HG02885 (cell line): ENCODE measurements at regions not wholly inside any gene's neighbourhood (a gene's known extent, or its start where the extent isn't known, plus 50 kb on each side); places are given as distances from the start of the nearest gene placed in this dataset.

Experiments used
- ATAC-seq: cut with Tn5 transposase; IDR thresholded peaks from one replicate; pipeline ENCODE4 v1.9.1; 2021; ENCODE audit warnings: mild to moderate bottlenecking; ENCODE audit not compliant: unreplicated experiment, poor library complexity

- ATAC-seq: no peak
Measured at GRCh38 chr2:173754837-173755236, 210.3 kb downstream of the SP3 start.

- no peak for ATAC-seq
Measured at GRCh38 chr2:173755798-173756197, 209.4 kb downstream of the SP3 start.

GRCh38 chr2:173759959-173760358 lies 205.2 kb downstream of the SP3 start:
- no peak for ATAC-seq

GRCh38 chr2:173760553-173760952 lies 204.6 kb downstream of the SP3 start:
- no peak for ATAC-seq

GRCh38 chr2:173761603-173762119 lies 203.5 kb downstream of the SP3 start:
- no peak for ATAC-seq

GRCh38 chr2:173762221-173762620 lies 203.0 kb downstream of the SP3 start:
- no peak for ATAC-seq

- ATAC-seq: no peak
Measured at GRCh38 chr2:173762864-173763263, 202.3 kb downstream of the SP3 start.

GRCh38 chr2:173763641-173764040 lies 201.5 kb downstream of the SP3 start:
- no peak for ATAC-seq

- ATAC-seq: no peak
Measured at GRCh38 chr2:173764094-173764493, 201.1 kb downstream of the SP3 start.

- ATAC-seq: no peak
Measured at GRCh38 chr2:173766537-173767289, 198.5 kb downstream of the SP3 start.

- ATAC-seq: no peak
Measured at GRCh38 chr2:173770947-173771678, 194.1 kb downstream of the SP3 start.

GRCh38 chr2:173772205-173772604 lies 193.0 kb downstream of the SP3 start:
- ATAC-seq: no peak

- no peak for ATAC-seq
Measured at GRCh38 chr2:173773076-173773475, 192.1 kb downstream of the SP3 start.

GRCh38 chr2:173775440-173775839 lies 189.7 kb downstream of the SP3 start:
- no peak for ATAC-seq

GRCh38 chr2:173782681-173783080 lies 182.5 kb downstream of the SP3 start:
- no peak for ATAC-seq

- no peak for ATAC-seq
Measured at GRCh38 chr2:173783382-173783781, 181.8 kb downstream of the SP3 start.

GRCh38 chr2:173785813-173786212 lies 179.4 kb downstream of the SP3 start:
- ATAC-seq: no peak

- ATAC-seq: no peak
Measured at GRCh38 chr2:173791502-173791901, 173.7 kb downstream of the SP3 start.

- ATAC-seq: no peak
Measured at GRCh38 chr2:173792166-173792565, 173.0 kb downstream of the SP3 start.

GRCh38 chr2:173792741-173793140 lies 172.4 kb downstream of the SP3 start:
- no peak for ATAC-seq

GRCh38 chr2:173793709-173794565 lies 171.2 kb downstream of the SP3 start:
- no peak for ATAC-seq
